H4 (cell line): ENCODE measurements at regions not wholly inside any gene's neighbourhood (a gene's known extent, or its start where the extent isn't known, plus 50 kb on each side); places are given as distances from the start of the nearest gene placed in this dataset.
A peak's percentile ranks its signal among the peaks of the same experiment; 100 is the strongest.
"Not testable (repeated sequence)": the region's sequence is repeated elsewhere in the genome, so short reads cannot be mapped to it uniquely, and the experiment has no call there.

Experiments
- DNase-seq: peaks from one replicate; pipeline ENCODE4 v3.0.0-alpha.2; 2015; ENCODE audit warnings: low spot score

DNA sequence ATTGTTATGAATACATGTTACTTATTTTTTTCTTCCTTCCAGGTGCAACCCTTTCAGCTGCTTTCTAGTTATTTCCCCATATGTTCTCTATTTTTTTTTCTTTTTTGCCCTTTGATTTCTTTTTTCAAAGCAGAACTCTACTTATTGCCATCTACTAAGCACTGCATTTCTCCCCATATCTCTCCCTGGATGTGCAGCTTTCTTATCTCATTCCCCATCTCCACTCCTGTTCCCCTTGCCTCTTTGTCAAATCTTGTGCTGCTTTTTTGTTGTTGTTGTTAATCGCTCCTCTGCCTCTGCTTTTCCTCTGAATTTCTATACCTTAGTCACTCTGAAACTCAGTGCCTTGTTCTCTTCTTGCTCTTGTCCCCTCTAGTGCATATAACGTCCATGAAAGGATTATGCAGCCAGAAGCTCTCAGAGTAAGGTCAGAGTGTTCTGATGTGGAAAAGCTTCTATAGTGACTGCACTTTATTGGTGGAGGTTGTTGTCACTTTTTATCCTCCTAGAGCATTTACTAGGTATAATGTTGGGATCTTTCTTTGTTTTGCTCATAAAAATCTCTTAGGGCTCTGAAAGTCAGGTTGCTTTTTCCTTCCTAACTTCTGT lies 51.1 kb upstream of the JADE1 start:
- DNase-seq: no peak

DNA sequence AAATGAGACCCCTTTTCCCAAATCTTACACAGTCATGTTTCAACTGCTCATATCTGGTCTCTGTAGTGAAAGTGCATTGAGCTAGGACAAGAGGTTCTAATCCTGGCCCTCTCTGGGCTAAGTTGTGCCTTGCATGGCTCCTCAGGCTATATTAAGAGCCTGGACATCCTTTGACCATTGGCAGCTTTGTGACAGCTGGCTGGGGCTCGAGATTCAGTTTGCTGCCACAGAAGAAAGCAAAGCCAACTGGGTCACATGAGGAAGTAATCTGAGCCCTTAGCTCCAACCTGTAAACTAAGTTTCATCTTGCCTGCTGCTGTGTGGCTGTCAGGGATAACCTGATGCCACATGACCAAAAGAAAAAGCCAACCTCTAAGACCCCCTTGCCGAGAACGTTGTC lies 51.8 kb upstream of the JADE1 start:
- DNase-seq: peak; percentile 25

- no peak for DNase-seq
These were observed 58.1 kb upstream of the JADE1 start for GRCh38 chr4:128751354-128751753.

GRCh38 chr4:128741748-128742147 lies 67.8 kb upstream of the JADE1 start:
- DNase-seq: not testable (repeated sequence)

GRCh38 chr4:128737098-128737513 lies 72.4 kb upstream of the JADE1 start:
- DNase-seq: no peak

DNA sequence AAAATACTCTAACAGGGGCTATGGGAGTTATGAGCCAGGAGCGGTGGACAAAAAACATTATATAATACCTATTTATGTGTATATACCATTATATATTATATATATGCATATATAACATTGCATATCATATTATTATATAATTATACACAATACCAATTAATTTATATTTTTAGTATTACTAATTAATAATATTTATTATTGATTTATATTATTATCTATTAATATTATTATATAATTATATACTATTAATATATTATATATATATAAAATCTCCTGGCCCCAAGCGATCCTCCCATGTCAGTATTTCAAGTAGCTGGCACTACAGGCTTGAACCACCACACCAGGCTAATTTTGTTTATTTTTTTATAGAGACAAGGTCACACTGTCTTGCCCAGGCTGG lies 73.8 kb upstream of the JADE1 start:
- no peak for DNase-seq

- DNase-seq: no peak
These were observed 81.3 kb upstream of the JADE1 start for GRCh38 chr4:128728190-128728589.

DNA sequence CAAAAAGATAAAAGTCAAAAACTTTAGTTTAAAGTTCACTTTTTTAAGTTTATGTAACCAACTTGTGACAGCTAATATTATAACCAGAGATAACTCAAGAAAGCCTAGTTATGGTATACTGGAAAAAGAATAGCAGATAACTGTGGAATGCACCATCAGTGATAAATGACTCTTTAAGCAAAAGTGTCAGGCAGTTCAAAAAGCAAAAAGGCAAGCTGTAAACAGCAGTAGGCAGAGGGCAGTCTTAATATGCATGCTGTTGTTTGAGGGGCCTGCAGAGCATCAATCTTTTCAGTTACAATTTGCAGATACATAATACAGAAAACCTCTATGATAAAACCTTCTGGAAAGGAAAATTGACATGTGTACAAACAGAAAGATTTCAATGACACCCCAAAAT lies 81.8 kb upstream of the JADE1 start:
- DNase-seq: no peak

DNA sequence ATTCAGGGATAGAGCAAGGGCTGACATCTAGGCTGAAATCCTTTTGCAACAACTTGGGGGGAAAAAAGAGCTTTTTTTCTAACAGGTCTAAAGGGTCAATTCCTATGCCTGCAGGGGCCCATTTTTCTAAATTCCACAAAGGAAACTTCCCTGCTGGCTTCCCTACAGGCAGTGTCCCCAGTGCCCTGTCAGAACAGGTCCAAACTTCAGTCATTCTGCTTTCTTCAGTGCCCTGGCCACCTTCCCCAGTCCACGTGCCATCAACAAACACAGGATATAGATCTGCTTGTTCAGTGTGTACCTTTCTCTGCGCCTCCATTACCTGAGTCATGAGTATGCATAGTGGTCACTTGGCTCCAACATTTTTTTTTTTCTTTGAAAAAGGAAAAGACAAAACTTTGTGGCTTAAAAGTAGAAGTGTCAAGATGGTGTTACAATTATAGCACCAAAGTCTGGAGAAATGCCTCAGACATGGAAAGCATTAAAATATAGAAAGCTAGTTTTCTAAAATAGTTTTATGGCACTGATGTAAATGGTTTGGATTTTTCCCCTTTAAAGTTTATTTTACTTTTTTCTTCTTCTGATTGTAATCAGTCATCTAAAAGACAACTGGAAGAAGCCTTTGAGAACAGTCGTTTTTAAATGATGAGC lies 84.0 kb upstream of the JADE1 start:
- no peak for DNase-seq

DNA sequence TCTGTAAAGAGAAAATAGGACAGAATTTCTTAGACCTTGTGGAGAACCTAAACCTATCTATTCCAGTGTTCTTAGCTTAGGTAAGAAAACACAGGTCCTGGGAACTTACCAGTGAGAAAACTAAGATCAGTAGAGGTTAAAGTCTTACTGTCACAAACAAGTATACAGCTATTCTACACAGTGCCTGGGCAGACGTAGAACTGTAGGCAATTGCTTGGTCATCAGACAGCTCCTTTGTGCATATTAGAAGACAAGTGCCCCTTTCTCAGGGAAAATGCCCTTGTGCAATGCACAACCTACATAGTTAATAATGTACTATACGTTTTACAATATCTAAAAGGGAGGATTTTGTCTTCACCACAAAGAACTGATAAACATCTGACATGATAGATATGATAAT lies 86.6 kb upstream of the JADE1 start:
- DNase-seq: no peak

DNA sequence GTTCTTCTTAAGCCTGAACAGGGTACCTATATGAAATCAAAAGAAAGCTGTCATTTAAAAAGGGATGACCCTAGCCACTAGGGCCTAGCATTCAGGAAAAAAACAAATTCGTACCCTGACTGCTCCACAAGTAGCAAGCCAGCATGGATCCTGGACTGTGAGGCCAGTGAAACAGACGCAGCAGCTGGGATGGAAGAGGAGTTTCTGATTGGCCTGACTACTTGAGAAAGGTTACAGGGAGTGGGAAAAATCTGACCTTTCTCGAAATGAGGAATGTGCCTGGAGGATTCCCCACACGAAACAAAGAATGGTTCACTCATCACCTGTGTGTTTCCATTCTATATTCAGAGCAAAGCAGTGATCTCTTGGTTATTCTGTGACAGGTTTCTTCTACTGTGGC lies 87.6 kb upstream of the JADE1 start:
- no peak for DNase-seq

DNA sequence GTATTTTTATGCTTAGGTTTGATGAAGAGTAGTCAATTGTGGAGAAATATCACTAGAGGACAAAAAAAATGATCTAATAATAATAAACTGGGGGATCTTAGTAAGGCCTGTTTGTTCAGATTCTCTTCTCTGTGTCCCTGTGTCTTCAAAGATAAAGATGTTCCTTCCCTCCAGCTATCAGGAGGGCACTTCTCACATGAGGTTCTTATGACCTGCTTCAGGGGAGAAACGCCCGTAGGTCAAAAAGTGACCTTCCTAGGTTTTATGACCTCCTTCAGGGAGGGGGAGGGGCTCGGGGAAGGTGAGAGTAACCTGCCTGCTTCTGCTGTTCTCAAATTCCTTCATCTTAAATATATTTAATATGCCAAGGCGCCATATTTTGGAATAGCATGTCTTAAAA lies 89.2 kb upstream of the JADE1 start:
- no peak for DNase-seq

DNA sequence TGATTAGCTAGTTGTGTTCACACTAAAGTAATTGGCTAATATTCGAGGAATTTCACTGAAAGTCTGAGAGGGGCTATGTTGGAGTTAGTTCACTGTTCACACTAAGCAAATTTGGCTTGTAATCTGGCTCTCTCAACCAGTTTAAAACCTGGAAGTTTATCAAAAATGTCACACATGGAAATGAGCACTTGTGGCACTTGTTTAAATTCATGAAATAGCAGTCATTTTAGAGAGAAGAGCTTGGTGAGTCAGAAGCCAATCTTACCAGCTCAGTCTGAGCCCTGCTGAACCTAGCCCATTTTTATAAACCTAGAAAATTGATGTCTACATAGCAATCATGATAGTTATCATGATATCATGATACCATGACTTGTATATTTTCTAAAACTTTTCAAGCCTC lies 90.7 kb upstream of the JADE1 start:
- DNase-seq: no peak

DNA sequence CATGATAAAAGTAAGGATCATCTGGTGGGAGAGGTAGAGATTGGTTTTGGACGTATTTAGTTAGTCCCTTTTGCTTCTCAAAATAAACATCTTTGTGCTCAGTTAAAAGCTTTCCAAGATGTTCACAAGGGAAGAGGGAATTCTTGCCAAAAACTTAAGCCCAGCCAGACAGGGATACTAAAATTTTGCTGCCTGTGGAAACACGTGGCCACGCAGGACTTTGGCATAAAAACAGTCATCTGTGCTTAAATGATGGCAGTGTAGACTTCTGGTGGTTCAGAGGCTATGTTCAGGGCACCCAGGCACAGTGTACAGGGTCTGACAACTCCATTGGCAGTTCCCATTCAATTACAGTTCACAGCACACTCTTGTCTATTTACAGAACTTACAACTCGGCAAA lies 93.2 kb upstream of the JADE1 start:
- DNase-seq: no peak

- DNase-seq: peak; percentile 15
These were observed 93.9 kb upstream of the JADE1 start for GRCh38 chr4:128715616-128716015.

DNA sequence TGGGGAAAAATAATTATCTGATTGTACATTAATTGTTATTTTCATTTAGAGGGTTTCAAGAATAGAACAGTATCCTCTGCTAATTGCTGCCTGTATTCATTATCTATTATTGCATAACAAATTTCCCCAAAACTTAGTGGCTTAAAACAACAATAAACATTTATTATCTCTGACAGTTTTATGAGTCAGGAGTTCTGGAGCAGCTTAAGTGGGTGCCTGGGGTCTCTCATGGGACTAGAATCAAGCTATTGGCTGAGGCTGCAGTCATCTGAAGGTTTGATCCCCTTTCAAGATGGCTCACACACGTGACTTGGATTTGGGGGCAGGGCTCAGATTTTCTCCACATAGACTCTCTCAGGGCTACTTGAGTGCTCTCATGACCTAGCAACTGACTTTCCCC lies 98.1 kb upstream of the JADE1 start:
- no peak for DNase-seq

- no peak for DNase-seq
These were observed 100.2 kb upstream of the JADE1 start for GRCh38 chr4:128709268-128709667.

DNA sequence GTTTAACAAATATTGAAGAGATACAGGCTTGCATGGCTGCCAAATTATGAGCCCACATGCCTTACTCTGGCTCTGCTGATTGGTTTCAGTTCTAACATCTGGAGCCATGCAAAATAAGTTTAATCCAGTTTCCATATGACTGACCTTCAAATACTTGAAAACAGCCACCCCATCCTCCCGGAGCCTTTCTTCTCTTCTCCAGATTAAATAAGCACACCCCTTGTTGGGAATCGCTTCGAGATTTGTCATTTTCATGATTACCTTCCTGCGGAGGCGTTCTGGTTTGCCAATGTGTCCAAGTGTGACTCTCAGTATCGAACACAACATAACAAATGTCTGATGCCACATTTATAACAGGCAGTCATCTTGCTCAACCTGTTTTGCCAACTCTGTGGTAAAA lies 101.6 kb upstream of the JADE1 start:
- peak; percentile 8 for DNase-seq

GRCh38 chr4:128703948-128704347 lies 105.6 kb upstream of the JADE1 start:
- no peak for DNase-seq

- no peak for DNase-seq
These were observed 108.7 kb upstream of the JADE1 start for GRCh38 chr4:128700659-128701350.

- DNase-seq: no peak
These were observed 111.1 kb upstream of the JADE1 start for GRCh38 chr4:128698386-128698785.

GRCh38 chr4:128697323-128697722 lies 112.2 kb upstream of the JADE1 start:
- DNase-seq: no peak

DNA sequence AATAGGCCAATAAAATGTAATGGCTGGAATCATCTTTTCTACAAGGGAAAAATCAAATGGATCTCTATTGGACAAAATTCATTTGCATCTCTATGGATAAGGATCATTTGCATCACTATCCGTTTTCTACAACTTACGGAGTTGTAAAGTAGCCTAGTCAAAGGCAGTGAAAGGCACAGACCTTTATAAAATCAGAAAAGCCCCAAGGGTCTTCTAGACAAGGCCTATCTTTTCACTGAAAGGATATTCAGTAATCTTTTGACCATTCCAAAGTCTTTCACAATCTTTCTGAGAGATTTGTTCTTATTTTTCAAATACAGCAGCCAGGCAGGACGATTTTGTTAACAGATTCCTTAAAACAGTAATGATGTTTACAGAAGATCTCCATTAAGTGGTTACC lies 119.5 kb upstream of the JADE1 start:
- DNase-seq: no peak
